GM12892 (cell line): ENCODE measurements at regions not wholly inside any gene's neighbourhood (a gene's known extent, or its start where the extent isn't known, plus 50 kb on each side); places are given as distances from the start of the nearest gene placed in this dataset.
"Not testable (repeated sequence)": the region's sequence is repeated elsewhere in the genome, so short reads cannot be mapped to it uniquely, and the experiment has no call there.

Experiments used
- DNase-seq: peaks from one replicate; pipeline ENCODE4 v3.0.0; 2011; ENCODE audit not compliant: insufficient read length
- FAIRE-seq: peaks from 2 replicates; lab custom pipeline; 2011; peaks lifted over from hg19 to GRCh38; lab: Jason Lieb, UNC
- POLR2A ChIP-seq: IDR thresholded peaks from 2 replicates; pipeline ENCODE4 v1.6.1; 2011; ENCODE audit warnings: low read depth, low read length, control low read depth
- POLR2AphosphoS5 ChIP-seq: IDR thresholded peaks from 2 replicates; pipeline ENCODE4 v1.6.1; 2011; ENCODE audit warnings: low read depth, low read length, control low read depth
- TAF1 ChIP-seq: IDR thresholded peaks from 2 replicates; pipeline ENCODE4 v1.6.1; 2011; ENCODE audit warnings: low read depth, mild to moderate bottlenecking, control low read depth, low read length, borderline replicate concordance

DNA sequence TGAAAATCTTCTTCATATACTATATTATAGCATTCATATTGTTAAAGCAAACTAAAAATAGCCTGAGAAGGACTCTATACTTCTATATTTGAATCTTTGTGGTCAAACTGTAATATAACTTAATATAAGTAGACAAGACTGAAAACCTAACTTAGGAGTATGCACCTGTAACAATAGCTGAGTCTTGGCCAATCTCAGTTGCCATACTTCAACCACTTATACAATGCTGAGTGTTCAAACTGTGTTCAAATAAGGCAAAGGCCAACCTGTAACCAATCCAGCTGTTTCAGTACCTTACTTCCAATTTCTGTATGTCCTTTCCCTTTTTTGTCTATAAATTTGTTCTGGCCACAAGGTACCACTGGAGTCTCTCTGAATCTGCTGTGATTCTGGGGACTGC, 1360.8 kb upstream of the CDH9 start:
- no peak for TF ChIP-seq POLR2A
- FAIRE-seq (no peak), DNase-seq (no peak)

DNA sequence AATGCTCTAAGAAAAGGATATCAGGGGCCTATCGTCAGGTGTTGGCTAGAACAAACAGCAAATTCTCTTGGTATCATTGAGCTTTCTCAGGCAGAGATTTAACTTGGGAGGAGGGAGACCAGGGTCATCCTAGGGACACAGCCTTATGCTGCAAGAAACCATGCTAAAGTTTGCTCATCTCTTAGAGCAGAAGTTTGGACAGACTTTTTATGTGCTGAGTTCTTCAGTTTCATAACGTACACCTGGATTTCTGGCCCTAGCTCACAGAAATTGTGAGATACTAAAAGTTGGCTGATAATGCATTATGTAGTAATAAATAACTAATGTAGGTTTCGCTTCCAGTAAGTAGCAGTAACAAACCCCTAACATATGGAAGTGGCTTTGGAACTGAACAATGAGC, 1359.8 kb upstream of the CDH9 start:
- DNase-seq (no peak), FAIRE-seq (no peak)
- no peak for TF ChIP-seq TAF1
- TF ChIP-seq POLR2A: no peak
- TF ChIP-seq POLR2AphosphoS5: no peak

DNA sequence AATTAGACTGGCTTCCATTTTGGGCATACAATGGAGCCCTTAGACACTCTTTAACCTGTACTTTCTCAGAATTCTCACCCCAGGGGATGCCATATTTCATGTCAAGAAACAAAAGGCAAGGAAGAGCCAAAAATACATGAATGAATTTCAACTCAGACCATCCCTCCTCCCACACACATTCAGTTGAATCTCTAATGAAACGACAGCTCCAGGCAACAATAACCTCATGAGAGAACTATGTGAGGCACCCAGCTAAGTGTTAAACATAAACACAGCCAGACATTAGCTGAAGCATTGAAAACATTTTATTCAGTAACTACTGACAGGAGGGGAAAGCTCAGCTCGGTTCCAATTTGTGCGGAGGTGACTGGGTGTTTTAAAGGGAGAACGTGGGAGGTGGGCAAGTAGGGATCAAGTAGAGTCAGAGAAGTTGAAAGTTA, 1359.1 kb upstream of the CDH9 start:
- TF ChIP-seq TAF1 (no peak), POLR2AphosphoS5 (no peak), POLR2A (no peak)
- FAIRE-seq (no peak), DNase-seq (no peak)

DNA sequence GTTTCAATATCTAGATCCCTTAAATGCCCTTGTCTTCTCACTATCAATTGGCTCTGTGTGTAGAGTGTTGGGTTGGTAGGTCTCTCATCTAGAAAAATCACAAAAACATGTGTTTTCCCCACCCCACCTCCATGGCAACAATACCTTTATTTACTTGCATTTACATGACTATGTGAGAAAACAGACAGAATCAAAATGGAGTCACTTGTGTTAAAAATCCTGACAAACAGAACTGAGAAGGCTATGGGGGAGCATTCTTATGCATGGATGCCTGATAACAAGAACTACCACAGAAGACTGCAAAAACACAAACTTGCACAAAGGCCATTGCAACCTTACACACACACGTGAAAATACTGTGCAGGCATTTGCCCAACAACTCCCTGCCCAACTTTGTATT, 1352.9 kb upstream of the CDH9 start:
- DNase-seq: no peak
- FAIRE-seq: no peak
- TF ChIP-seq POLR2AphosphoS5: no peak
- TF ChIP-seq POLR2A: no peak
- TF ChIP-seq TAF1: no peak

DNA sequence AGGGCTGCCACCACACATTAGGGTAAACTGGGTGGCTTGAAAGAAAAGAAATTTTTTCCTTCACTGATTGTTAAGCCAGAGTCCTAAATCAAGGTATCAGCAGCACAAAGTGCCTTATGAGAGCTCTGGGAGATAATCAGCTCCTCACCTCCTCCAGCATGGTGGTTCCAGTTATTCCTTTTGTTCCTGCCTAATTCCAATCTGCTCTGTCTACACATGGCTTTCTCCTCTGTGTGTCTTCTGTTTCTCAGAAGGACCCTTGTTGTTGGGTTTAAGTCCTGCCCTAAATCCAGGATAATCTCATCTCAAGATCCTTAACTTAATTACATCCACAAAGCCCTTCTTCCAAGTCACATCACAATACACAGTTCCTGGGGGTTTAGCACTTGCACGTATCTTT, 1352.0 kb upstream of the CDH9 start:
- DNase-seq: no peak
- TF ChIP-seq TAF1 (no peak), POLR2AphosphoS5 (no peak), POLR2A (no peak)
- no peak for FAIRE-seq

DNA sequence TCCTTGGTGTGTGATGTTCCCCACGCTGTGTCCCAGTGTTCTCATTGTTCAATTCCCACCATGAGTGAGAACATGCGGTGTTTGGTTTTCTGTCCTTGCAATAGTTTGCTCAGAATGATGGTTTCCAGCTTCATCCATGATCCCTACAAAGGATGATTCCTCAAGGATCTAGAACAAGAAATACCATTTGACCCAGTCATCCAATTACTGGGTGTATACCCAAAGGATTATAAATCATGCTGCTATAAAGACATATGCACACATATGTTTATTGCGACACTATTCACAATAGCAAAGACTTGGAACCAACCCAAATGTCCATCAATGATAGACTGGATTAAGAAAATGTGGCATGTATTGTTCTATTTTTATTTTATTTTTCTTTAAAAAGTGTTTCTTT, 1351.3 kb upstream of the CDH9 start:
- FAIRE-seq: not testable (repeated sequence)

DNA sequence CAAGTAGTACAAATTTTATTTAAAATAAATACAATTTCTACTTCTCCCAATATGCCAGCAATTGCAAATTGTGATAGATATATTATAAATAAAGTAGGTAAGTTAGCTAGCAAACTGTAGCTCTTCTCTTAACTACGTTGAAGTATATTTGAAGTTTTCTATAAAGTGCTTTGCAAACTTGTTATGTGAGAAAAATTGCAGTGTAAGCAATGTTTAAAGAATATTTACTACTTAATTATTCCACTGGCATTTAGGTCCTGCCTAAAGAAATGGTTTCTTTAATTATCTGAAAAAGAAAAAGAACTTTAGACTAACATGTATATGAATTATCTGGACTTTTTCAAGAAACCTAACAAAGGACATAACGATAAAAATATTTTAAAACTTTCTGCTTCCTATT, 1350.0 kb upstream of the CDH9 start:
- FAIRE-seq (no peak), DNase-seq (no peak)
- TF ChIP-seq POLR2A (no peak), POLR2AphosphoS5 (no peak), TAF1 (no peak)

More for the DNA sequence above, 1351.3 kb upstream of the CDH9 start:
- not testable (repeated sequence) for DNase-seq

DNA sequence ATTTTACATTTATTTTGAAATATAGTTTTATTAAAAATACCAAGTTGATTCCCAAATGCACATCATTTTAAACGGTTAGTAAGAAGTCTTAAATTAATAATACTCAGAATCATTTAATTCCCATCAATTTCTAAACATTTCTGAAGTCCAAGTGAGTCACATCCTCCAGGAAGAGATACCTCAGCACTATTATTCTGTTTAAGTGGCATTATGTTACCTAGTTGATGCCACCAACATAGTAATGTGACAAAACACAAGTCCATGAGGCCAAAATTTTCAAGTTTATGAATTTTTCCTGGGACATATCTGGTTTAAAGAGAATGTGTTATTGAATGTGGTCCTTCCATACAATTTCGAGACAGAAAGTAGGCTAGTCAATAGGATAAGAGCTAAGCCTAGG, 1348.3 kb upstream of the CDH9 start:
- no peak for DNase-seq
- TF ChIP-seq TAF1 (no peak), POLR2A (no peak), POLR2AphosphoS5 (no peak)
- no peak for FAIRE-seq

DNA sequence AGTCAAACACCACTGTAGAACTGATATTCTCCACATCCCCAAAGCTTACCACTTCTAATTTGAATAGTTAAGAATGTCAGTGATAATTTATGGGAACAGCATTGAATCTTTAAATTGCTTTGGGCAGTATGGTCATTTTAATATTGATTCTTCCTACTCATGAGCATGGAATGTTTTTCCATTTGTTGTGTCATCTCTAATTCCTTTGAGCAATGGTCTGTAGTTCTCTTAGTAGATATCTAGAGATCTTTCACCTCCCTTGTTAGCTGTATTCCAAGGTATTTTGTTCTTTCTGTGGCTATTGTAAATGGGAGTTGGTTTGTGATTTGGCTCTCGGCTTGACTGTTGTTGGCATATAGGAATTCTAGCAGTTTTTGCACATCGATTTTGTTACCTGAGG, 1341.8 kb upstream of the CDH9 start:
- DNase-seq: no peak
- TF ChIP-seq POLR2A (no peak), POLR2AphosphoS5 (no peak), TAF1 (no peak)
- no peak for FAIRE-seq

DNA sequence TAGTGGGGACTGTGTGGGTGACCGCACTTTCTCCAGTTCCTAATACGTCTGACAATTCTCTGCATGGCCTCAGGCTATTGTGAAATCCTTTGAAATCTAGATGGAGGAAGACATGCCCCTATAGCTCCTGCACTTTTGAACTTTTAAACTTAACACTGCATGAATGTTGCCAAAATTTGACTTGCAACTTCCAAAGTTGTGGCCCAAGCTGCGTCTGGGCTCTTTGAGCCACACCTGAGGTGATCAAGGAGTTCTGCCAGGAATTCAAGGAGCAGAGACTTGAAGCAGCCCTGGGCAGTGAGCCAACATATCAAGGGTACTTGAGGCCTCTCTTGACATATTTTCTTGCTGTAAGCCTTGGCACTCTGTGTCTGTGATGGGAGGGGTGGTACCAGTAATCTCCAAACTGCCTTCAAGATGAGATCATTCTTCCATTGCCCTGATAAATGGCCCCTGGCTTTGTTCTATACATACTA, 1336.1 kb upstream of the CDH9 start:
- TF ChIP-seq TAF1: no peak
- TF ChIP-seq POLR2A: no peak
- TF ChIP-seq POLR2AphosphoS5: no peak
- FAIRE-seq: no peak

DNA sequence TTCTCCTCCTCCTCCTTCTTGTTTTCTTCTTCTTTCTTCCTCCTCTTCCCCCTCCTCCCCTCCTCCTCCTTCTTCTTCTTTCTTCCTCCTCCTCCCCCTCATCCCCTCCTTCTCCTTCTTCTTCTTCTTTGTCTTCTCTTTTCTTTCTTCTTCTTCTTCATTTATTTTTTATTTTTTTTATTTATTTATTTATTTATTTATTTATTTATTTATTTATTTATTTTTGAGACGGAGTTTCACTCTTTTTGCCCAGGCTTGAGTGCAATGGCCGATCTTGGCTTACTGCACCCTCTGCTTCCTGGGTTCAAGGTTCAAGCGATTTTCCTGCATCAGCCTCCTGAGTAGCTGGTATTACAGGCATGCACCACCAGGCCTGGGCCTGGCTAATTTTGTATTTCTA, 1332.5 kb upstream of the CDH9 start:
- DNase-seq (no peak), FAIRE-seq (no peak)
- no peak for TF ChIP-seq POLR2AphosphoS5
- no peak for TF ChIP-seq POLR2A
- no peak for TF ChIP-seq TAF1

More for the DNA sequence above, 1336.1 kb upstream of the CDH9 start:
- DNase-seq: no peak

DNA sequence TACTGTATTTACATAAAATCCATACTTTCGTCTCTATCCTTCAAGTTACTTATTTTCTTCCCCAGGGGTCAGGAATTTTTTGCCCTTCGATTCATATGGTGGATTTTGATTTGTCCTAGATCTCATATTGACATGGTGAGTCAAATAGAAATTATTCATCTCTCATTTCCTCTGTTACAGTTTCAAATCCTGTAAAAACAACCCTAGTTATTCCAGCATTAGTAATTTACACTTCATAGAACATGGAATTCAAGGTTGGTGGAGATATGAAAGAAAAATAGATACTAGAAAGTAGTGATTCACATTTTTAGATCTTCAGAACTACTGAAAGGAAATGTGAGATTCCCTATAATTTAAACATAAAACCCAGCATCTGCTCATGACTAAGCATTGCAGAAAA, 1331.0 kb upstream of the CDH9 start:
- no peak for DNase-seq
- FAIRE-seq: no peak
- TF ChIP-seq POLR2A (no peak), POLR2AphosphoS5 (no peak), TAF1 (no peak)

DNA sequence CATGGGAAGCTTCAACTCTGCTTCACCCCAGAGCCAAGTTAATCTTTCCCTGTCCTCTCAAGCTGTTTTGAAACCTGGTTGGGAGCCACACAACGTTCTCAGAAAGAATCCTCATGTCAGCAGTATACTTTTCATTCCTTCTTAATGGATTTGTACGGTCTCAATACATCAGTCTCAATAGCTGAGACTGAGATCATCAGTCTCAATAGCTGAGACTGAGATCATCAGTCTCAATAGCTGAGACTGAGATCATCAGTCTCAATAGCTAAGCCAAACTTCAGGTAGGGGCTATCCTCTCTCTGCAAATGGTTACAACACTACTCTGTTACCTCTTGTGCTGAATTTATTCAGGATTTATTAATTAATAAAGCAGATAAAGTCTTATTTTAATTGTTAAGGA, 1317.4 kb upstream of the CDH9 start:
- TF ChIP-seq POLR2A (no peak), TAF1 (no peak), POLR2AphosphoS5 (no peak)
- no peak for DNase-seq
- no peak for FAIRE-seq

DNA sequence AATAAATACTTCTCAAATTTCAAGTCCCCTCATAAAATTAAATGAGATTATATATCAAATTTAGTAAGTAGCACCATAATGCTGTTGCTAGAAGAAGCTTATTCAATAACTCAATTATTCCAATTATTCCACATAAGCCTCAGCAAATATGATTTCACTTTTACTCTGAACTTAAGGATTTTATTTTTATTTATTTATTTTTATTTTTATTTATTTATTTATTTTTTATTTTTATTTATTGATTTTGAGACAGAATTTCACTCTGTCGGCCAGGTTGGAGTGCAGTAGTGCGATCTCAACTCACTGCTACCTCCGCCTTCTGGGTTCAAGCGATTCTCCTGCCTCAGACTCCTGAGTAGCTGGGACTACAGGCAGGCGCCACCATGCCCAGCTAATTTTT, 1308.3 kb upstream of the CDH9 start:
- FAIRE-seq (no peak), DNase-seq (no peak)
- TF ChIP-seq TAF1 (no peak), POLR2AphosphoS5 (no peak), POLR2A (no peak)
